GM12891 (cell line): ENCODE measurements at regions not wholly inside any gene's neighbourhood (a gene's known extent, or its start where the extent isn't known, plus 50 kb on each side); places are given as distances from the start of the nearest gene placed in this dataset.

Source experiments
- PAX5 ChIP-seq: IDR thresholded peaks from 2 replicates; pipeline ENCODE4 v1.6.1; 2011; ENCODE audit warnings: low read length, moderate library complexity, mild to moderate bottlenecking; ENCODE audit not compliant: insufficient read depth, severe bottlenecking
- POLR2A ChIP-seq: IDR thresholded peaks from 2 replicates; pipeline ENCODE4 v1.6.1; 2011; ENCODE audit warnings: low read depth, low read length, control low read depth
- POLR2AphosphoS5 ChIP-seq: IDR thresholded peaks from 2 replicates; pipeline ENCODE4 v1.6.1; 2011; ENCODE audit warnings: low read depth, low read length, control low read depth
- TAF1 ChIP-seq: IDR thresholded peaks from 2 replicates; pipeline ENCODE4 v1.6.1; 2011; ENCODE audit warnings: low read depth, low read length, control low read depth

- TF ChIP-seq TAF1, result no peak
- no peak for TF ChIP-seq PAX5
- no peak for TF ChIP-seq POLR2A
- no peak for TF ChIP-seq POLR2AphosphoS5
These were observed 1062.0 kb downstream of the HACE1 start for GRCh38 chr6:103797738-103798137.
